GM19023 (cell line): ENCODE measurements at regions not wholly inside any gene's neighbourhood (a gene's known extent, or its start where the extent isn't known, plus 50 kb on each side); places are given as distances from the start of the nearest gene placed in this dataset.

ENCODE experiments used
- ATAC-seq: cut with Tn5 transposase; IDR thresholded peaks from one replicate; pipeline ENCODE4 v1.9.1; 2021; ENCODE audit warnings: mild to moderate bottlenecking, moderate library complexity; ENCODE audit not compliant: unreplicated experiment

- ATAC-seq = no peak
These were observed 1513.0 kb downstream of the TBC1D22A start for GRCh38 chr22:48275412-48275811.

GRCh38 chr22:48270731-48271130, 1508.3 kb downstream of the TBC1D22A start:
- ATAC-seq = no peak

GRCh38 chr22:48268771-48269552, 1506.5 kb downstream of the TBC1D22A start:
- ATAC-seq = no peak

DNA sequence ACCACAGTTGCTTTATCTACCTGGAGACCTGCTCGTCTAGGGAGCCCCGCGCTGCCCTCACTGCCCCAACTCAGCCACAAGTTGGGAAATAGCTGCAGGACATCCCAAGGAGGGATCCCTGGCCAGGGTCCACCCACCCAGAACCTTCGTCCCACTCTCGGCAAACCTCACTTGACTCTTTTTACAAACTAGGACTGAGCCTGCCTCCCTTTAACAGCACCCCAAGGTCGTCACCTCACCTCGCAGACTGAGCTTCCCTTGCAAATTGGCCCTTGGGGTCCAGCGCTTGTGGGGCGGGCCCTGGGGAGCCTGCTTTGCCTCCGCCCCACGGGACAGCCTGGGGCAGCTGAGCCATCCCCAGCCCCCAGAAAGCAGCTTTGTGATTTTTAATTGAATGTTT, 1505.8 kb downstream of the TBC1D22A start:
- ATAC-seq = no peak

GRCh38 chr22:48267681-48268080, 1505.2 kb downstream of the TBC1D22A start:
- ATAC-seq = no peak

DNA sequence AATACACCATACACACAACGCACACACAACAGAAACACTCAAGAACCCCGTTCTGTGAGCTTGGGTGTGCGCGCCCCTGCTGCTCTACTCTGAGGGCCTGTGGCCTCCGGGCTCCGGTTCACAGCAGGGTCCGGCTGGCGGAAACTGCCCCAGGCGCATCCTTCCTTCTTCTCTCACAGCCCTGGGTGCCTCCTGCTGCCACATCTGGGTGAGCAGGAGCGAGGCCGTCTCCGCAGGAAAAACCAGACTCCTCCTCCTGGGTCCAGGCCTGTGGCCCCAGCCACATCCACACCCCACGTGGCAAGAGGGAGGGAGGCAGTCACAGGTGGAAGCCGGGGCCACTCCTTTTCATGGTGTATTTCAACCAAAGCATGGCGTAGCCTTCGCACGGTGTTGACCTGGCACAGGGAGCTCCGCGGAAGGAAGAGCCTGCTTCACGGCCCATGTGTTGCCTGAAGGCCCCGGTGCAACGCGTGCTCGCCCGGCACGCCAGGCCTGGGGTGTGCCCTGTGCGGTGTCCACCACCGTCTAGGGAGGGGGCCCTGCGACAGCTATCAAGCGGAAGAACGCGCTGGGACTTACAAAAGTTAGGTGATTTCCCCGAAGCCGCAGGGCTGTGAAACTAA, 1502.7 kb downstream of the TBC1D22A start:
- no peak for ATAC-seq

DNA sequence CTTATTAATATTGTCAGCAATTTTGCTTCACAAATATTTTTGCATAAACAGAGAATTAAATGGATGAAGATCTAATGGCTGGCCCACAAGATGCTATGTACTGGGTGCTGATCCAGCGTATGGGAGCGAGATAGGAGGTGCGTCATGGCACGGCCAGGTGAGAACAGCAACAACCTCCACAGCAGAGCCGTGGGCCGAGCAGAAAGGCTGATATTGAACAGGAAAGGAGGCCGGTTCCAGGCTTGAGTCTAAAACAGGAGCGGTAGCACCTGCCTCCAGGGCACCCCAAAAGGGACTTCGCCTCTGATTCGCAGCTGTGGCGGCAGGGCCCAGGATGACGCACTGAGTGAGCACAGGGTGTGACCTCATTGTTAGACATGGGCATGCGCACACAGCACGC, 1502.1 kb downstream of the TBC1D22A start:
- no peak for ATAC-seq

DNA sequence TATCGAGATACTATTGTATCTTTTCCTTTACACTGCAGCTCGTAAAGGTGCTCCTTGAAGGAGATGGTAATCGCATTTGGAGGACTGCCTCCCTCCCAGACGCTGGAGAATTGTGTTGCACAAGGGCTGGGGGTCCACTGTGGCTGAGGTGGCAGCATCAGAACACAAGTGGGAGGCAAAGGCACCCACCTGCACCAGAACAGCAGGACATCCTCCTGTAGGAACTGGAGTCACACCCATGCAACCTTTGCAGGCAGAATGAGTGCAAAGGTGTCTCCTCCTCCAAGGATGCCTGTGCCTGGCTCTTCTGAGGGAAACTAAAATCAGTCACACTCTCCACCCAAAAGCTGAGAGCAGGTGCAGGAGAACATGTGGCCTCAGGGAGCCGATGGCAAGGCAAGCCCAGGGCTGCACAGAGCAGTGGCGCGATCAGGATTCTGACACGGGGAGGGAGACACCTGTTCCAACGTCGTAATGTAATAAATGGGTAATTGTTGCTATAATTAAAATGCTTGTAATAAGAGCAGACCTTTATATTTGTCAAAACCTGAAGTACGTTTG, 1501.4 kb downstream of the TBC1D22A start:
- ATAC-seq = no peak

GRCh38 chr22:48263431-48263765, 1500.9 kb downstream of the TBC1D22A start:
- no peak for ATAC-seq

DNA sequence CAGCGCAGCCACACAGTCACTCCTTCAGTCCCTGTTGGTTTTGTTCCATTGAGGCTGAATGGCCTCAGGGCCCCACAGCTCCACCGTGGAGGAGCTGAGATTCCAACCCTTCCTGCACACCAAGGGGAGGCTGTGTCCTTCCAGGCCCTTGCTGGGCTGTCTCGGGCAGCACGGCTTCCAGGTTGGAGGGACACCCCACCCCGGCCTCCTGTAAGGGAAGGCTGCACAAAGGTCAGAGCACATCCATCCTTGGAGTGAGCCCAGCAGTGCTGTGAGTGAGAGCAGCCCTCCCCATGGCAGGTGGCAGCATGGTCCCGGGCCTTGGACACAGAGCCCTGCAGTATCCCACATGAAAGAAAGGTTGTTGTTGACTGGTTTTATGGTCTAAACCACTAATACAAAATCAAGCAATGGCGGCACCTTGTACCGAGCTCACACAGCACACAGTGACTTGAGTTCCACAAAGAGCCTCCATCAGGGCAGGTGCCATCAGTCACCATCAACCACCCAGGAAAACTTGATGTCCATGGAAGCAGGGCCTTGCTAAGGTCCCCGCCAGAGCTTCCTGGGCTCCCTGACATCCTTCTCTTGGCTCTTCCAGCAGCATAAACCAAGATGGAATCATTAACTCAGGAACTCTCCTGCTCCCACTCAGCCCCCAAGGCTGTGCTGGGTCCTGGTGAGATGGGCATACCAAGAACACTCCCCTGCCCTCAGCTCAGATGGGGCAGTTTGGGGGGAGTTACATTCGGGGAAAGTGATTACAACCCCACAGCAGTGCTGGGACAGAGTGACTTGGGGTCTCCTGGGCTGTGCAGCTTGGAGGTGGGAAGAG, 1500.4 kb downstream of the TBC1D22A start:
- ATAC-seq = no peak

GRCh38 chr22:48261706-48262105, 1499.3 kb downstream of the TBC1D22A start:
- ATAC-seq = no peak

- no peak for ATAC-seq
These were observed 1498.7 kb downstream of the TBC1D22A start for GRCh38 chr22:48261048-48261621.

- ATAC-seq = no peak
These were observed 1497.7 kb downstream of the TBC1D22A start for GRCh38 chr22:48259991-48260670.

DNA sequence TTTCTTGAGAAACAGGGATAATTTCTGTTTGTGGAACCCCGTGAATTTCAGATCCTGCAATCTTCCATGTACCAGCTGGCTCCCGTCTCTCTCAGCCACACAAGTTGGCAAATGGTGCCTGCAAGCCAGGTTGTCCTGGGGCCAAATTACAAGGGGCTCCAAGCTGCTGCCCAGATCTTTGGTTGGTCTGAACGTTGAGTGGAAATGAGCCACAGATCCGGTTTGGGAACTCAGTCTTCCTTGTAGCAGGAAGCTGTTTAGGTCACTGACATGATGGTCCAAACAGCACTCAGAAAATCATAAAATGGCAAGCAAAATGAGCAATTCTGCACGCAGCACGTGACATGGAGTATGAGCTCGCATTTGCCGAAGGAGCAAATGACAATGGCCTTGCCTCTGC, 1496.4 kb downstream of the TBC1D22A start:
- ATAC-seq = no peak

GRCh38 chr22:48258064-48258701, 1495.7 kb downstream of the TBC1D22A start:
- no peak for ATAC-seq

DNA sequence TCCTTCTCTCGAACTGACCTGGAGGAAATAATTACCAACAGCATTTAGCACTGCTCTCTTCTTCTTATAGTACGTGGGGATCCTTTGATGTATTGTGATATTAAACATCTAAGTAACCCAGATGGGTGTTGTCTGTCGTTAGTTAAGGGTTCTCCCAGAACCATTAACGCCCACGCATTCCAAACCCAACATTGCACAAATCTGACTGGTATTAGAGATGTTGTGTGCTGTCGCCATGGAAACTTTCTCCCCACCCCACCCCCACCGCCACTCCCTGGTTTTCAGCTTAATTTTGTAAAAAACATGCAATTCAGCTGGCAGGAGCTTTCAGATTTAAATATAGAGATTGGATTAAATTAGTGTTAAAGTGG, 1495.2 kb downstream of the TBC1D22A start:
- ATAC-seq = no peak

DNA sequence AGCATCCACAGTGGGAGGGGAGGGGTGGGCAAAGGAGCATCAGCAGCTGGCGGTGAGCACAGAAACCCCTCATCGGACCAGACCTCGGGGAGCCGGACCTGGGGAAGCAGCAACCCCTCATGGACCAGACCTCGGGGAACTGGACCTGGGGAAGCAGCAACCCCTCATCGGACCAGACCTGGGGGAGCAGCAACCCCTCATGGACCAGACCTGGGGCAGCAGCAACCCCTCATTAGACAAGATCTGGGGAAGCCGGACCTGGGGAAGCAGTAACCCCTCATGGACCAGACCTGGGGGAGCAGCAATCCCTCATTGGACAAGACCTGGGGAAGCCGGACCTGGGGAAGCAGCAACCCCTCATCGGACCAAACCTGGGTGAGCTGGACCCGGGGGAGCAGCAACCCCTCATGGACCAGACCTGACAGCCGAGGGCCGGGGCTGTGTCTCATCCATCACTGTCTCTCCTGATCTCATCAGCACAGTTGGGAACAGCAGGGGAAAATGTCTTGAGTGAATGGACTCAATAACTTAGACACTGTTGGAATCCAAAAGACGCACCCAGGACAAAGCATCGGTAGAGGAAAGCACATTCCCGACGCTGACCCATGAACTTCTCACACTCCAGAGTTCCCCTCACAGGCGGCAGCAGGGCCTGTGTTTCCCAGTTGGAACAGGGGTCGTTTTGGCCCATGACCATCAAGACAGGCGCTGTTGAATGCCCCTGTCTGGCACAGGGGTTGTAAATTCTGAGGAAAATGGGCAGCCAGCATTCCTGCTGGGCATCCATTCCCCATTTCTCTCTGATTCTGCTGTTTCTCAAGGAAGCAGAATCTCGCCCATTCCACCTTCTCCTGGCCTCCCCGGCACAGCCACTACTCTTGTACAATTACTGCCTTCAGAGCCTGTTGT, 1494.6 kb downstream of the TBC1D22A start:
- ATAC-seq = no peak

- ATAC-seq = no peak
These were observed 1493.7 kb downstream of the TBC1D22A start for GRCh38 chr22:48256041-48256739.
